AG04449 (cell line): ENCODE measurements at regions not wholly inside any gene's neighbourhood (a gene's known extent, or its start where the extent isn't known, plus 50 kb on each side); places are given as distances from the start of the nearest gene placed in this dataset.

ENCODE experiments used
- CTCF ChIA-PET: fragments of 350-600 bp; formaldehyde crosslinking; extraction: SDS; loops from one replicate; lab custom pipeline; 2021; ENCODE audit warnings: antibody characterized with exemption; lab: Yijun Ruan, JAX
- POLR2A ChIA-PET: fragments of 400-600, 350-600 bp; formaldehyde crosslinking; extraction: SDS; loops from one replicate; lab custom pipeline; 2020; ENCODE audit warnings: antibody characterized with exemption, inconsistent platforms; lab: Yijun Ruan, JAX
- DNase-seq: peaks from one replicate; pipeline ENCODE4 v3.0.0-alpha.2; 2010; ENCODE audit warnings: low read depth, low spot score
- H3K4me3 ChIP-seq: 2 replicates; pipeline ENCODE4 v1.5.1; 2011; ENCODE audit warnings: low read depth, mild to moderate bottlenecking, control low read depth, low read length
- TF ChIP-seq, protein P1 (sequence below): IDR thresholded peaks from one replicate; pipeline ENCODE4 v1.5.1; 2011; ENCODE audit warnings: mild to moderate bottlenecking, moderate library complexity, low read length, control low read depth, inconsistent platforms; ENCODE audit not compliant: insufficient read depth; ENCODE audit errors: missing control alignments

DNA sequence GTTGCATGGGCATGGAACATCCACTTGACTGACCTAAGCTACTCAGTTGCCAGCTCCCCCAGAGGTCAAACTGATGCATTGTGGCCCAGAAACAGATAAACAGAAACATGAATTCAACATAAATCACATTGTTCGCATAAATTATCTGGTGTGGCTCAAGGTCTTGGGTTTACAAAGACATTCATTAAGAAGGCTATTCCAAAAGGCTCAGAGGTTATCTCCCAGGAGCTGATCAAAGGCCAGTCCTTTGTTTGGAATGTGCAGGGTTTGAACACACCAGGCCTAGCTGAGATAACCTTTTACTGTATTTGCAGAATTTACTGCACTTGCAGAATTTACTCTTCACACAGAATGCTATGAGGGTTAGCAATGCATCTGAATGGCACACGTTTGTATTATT is 96.4 kb upstream of the DCD start:
- ChIA-PET POLR2A (no interaction called here), CTCF (interaction anchor here (1.5 kb wide), 1 partner anchor 213 kb away, joined by 4 read pairs; no protein-coding TSS in a partner anchor)
- DNase-seq: no peak
- no peak overlapping the region for H3K4me3 ChIP-seq
- TF ChIP-seq, protein P1, sequence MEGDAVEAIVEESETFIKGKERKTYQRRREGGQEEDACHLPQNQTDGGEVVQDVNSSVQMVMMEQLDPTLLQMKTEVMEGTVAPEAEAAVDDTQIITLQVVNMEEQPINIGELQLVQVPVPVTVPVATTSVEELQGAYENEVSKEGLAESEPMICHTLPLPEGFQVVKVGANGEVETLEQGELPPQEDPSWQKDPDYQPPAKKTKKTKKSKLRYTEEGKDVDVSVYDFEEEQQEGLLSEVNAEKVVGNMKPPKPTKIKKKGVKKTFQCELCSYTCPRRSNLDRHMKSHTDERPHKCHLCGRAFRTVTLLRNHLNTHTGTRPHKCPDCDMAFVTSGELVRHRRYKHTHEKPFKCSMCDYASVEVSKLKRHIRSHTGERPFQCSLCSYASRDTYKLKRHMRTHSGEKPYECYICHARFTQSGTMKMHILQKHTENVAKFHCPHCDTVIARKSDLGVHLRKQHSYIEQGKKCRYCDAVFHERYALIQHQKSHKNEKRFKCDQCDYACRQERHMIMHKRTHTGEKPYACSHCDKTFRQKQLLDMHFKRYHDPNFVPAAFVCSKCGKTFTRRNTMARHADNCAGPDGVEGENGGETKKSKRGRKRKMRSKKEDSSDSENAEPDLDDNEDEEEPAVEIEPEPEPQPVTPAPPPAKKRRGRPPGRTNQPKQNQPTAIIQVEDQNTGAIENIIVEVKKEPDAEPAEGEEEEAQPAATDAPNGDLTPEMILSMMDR: no peak

DNA sequence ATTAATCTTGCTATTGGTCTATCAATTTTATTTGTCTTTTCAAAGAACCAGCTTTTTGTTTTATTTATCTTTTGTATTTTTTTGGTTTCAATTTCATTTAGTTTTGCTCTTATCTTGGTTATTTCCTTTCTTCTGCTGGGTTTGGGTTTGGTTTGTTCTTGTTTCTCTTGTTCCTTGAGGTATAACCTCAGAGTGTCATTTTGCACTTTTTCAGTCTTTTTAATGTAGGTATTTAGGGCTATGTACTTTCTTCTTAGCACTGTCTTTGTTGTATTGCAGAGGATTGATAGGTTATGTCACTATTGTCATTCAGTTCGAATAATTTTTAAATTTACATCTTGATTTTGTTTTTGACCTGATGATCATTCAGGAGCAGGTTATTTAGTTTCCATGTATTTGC is 92.7 kb upstream of the DCD start:
- no peak for DNase-seq
- ChIA-PET POLR2A (no interaction called here), CTCF (no interaction called here)
- TF ChIP-seq, protein P1: no peak
- H3K4me3 ChIP-seq: no peak overlapping the region

DNA sequence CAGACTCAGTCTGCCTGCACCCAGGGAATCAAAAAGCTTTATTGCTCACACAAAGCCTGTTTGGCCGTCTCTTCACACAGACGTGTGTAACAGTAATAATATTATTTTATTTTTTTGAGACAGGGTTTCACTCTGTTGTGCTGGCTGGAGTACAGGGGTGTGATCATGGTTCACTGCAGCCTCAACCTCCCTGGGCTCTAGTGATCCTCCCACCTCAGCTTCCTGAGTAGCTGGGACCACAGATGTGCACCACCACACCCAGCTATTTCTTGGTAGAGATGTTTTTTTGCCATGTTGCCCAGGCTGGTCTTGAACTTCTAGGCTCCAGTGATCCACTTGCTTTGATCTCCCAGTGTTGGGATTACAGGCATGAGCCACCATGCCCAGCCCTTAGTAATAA is 88.4 kb upstream of the DCD start:
- CTCF ChIA-PET: no interaction called here
- TF ChIP-seq, protein P1: no peak
- POLR2A ChIA-PET: no interaction called here
- no peak overlapping the region for H3K4me3 ChIP-seq
- no peak for DNase-seq

DNA sequence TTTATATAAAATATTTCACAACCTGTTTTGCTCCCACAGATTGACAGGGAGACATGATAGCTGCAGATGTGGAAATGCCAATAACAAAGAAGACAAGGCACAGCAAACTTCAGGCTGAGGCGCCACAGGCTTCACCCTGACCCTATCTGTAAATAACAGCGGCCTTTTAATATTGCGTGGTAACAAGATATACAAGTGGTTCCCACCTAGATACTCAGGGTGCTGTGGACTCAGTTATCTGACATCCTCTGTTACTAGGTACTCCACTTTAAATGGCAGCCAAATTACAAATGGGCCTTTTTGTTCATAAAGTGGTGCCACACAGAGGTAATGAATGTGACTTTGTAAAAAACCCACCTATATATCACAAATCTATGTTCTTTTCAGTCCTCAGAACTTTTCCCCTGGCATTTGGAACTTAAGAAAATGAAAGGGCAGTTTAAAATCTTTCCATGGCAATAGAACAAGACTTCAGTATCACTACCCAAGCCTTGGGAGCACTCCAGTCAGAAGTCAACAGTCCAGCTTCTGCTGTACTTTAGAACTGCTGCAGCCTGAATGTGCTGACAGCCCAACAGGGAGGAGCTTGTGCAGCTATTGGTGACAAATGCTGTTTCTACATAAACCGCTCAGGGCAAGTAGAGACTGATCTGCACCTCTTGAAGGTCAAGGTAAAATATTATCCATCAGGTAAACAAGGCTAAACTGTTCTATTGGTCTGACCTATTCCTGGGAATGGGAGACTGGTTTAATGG is 86.2 kb upstream of the DCD start:
- no peak overlapping the region for H3K4me3 ChIP-seq
- TF ChIP-seq, protein P1: no peak
- no peak for DNase-seq
- ChIA-PET CTCF (interaction anchor here (0.6 to 1.0 kb wide), 2 partner anchors 9 kb away, joined by 3 read pairs; no protein-coding TSS in a partner anchor), POLR2A (no interaction called here)

GRCh38 chr12:54725233-54725843 is 77.2 kb upstream of the DCD start:
- POLR2A ChIA-PET: no interaction called here
- TF ChIP-seq, protein P1: peak; percentile 11
- CTCF ChIA-PET: interaction anchor here (0.8 to 2.2 kb wide), 11 partner anchors 8 to 240 kb away, joined by 3 to 11 read pairs (median 3); no protein-coding TSS in a partner anchor
- DNase-seq: no peak
- H3K4me3 ChIP-seq: no peak overlapping the region
